Activated naive CD8-positive, alpha-beta T cell treated with anti-CD3 and anti-CD28 coated beads for 36 hours (primary cell): ENCODE measurements at regions not wholly inside any gene's neighbourhood (a gene's known extent, or its start where the extent isn't known, plus 50 kb on each side); places are given as distances from the start of the nearest gene placed in this dataset.
"Not testable (repeated sequence)": the region's sequence is repeated elsewhere in the genome, so short reads cannot be mapped to it uniquely, and the experiment has no call there.

Experiments used
- DNase-seq: peaks from one replicate; pipeline ENCODE4 v3.0.0; 2021
- H3K27ac Mint-ChIP-seq: one replicate; pipeline ENCODE4 v1.8.0; 2022; ENCODE audit warnings: mild to moderate bottlenecking, moderate library complexity, mixed read lengths
- H3K27me3 Mint-ChIP-seq: one replicate; pipeline ENCODE4 v1.8.0; 2022; ENCODE audit warnings: mild to moderate bottlenecking, mixed read lengths
- H3K36me3 Mint-ChIP-seq: one replicate; pipeline ENCODE4 v1.8.0; 2021; ENCODE audit warnings: mild to moderate bottlenecking, mixed read lengths
- H3K4me1 Mint-ChIP-seq: one replicate; pipeline ENCODE4 v1.8.0; 2021; ENCODE audit warnings: mixed read lengths
- H3K4me3 Mint-ChIP-seq: one replicate; pipeline ENCODE4 v1.8.0; 2022; ENCODE audit warnings: mild to moderate bottlenecking, moderate library complexity, mixed read lengths
- H3K9me3 Mint-ChIP-seq: one replicate; pipeline ENCODE4 v1.8.0; 2022; ENCODE audit warnings: mixed read lengths

DNA sequence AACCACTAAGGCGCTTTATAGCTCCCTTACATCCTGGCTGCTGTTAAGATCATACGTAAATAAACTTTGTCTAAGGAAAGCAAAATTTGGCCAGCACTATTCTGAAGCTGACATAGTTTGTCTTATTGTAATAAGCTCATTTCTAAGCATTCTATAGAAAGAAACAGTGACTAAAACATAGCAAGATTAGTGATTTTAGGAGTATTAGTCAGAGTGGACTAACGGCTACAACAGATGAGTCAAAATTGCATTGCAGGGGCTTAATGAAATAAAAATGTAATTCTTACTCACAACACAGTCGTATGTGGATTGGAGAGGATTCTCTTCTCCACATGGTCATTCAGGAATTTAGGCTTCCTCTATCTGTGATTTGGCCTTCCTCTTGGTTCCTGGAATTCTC is 347.6 kb downstream of the GADD45G start:
- Mint-ChIP-seq H3K36me3 (no peaks in the 10 kb centered on the region), H3K4me1 (no peaks in the 10 kb centered on the region), H3K9me3 (no peaks in the 10 kb centered on the region), H3K27ac (no peak overlapping the region), H3K4me3 (no peak overlapping the region), H3K27me3 (no peaks in the 10 kb centered on the region)
- no peak for DNase-seq

DNA sequence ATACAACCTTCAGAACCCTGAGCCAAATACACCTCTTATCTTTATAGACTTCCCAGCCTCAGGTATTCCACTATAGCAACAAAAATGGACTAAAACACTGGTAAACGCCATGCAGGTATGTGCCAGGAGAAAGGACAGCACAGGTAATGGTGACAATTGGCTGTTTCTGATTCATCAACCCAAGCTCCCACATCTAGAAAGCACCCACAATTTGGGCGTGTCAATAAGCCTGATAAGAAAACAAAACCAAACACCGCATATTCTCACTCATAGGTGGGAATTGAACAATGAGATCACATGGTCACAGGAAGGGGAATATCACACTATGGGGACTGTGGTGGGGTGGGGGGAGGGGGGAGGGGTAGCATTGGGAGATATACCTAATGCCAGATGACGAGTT is 348.5 kb downstream of the GADD45G start:
- not testable (repeated sequence) for H3K27me3 Mint-ChIP-seq, H3K27ac Mint-ChIP-seq, H3K9me3 Mint-ChIP-seq, H3K4me1 Mint-ChIP-seq, H3K4me3 Mint-ChIP-seq, H3K36me3 Mint-ChIP-seq, DNase-seq

DNA sequence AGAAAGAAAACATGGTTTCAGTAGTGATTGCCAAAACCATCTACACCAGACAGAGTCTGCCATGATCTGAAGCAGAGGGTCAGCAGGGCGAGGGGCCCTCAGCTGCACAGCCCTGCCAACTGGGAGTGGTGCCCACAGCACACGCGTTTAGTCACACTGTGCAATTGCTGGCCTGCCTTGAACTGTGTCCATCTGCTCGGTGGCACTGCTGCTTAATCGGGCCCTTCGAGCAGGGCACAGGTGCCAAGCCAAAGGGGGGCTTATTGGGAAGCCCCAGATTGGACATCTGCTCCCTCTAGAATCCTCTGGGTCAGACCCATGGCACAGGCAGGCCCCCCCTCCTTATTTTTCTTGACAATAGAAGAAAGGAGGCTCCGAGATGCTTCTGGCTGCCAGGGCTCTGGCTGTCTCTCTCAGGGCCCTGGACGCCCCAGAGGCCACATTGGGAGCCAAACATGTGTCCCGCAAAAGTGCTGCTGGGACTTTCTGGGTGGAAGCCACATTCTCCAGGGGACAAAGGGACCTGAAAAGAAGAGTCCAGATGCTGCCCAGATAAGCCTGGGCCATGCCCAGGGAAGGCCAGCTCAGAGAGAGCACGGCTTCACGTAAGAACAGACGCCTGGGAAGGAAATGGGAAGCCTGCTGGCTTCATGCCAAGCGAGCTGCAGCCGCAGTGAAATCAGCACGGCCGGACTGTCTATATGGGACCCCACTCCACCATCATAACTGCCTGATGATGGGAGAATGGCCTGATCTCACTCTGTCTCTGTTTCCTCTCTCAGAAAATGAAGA is 349.2 kb downstream of the GADD45G start:
- H3K4me3 Mint-ChIP-seq: no peak overlapping the region
- no peaks in the 10 kb centered on the region for H3K27me3 Mint-ChIP-seq
- no peak overlapping the region for H3K27ac Mint-ChIP-seq

DNA sequence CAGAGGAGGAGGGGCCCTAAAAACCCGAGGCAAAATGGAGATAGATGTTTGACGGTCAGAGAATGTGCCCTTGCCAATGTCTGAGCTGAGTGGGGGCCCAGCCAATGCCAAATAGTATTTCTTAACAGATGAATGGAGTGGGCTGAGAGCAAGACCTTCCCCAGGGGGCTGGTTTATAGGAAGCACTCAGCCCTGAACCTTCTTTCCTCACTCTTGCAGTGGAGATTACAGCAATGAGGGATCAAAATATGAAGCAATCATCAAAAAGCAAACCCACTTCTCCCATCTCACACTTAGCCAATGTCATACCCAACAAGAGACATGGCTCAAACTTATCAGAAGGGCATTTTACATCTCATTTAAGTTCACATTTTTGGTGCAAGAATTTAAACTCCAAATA is 350.3 kb downstream of the GADD45G start:
- H3K27me3 Mint-ChIP-seq: no peaks in the 10 kb centered on the region
- no peak for DNase-seq
- H3K4me1 Mint-ChIP-seq: no peaks in the 10 kb centered on the region
- H3K4me3 Mint-ChIP-seq: no peak overlapping the region
- H3K27ac Mint-ChIP-seq: no peak overlapping the region
- H3K36me3 Mint-ChIP-seq: no peaks in the 10 kb centered on the region
- H3K9me3 Mint-ChIP-seq: no peaks in the 10 kb centered on the region

More for the DNA sequence above, 349.2 kb downstream of the GADD45G start:
- no peak for DNase-seq
- Mint-ChIP-seq H3K36me3 (no peaks in the 10 kb centered on the region), H3K4me1 (no peaks in the 10 kb centered on the region), H3K9me3 (no peaks in the 10 kb centered on the region)

DNA sequence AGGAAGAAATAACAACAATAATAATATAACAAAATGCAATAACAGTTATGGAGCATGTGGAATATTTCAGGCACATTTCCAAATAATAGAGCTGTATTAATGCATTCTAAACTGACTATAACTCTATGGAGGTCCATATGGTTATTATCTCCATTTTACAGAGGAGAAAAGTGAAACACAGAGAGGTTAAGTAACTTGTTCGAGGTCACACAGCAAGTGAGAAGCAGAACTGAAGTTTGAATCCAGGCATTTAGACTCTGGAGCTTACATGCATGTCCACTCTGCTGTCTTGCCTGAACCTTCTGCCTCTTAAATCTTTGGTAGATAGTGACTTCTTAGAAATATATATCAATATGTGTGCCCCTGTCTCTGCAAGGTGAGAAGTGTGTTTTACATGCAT is 350.8 kb downstream of the GADD45G start:
- no peak for DNase-seq
- Mint-ChIP-seq H3K4me3 (no peak overlapping the region), H3K4me1 (no peaks in the 10 kb centered on the region), H3K36me3 (no peaks in the 10 kb centered on the region), H3K27ac (no peak overlapping the region), H3K9me3 (no peaks in the 10 kb centered on the region), H3K27me3 (no peaks in the 10 kb centered on the region)

DNA sequence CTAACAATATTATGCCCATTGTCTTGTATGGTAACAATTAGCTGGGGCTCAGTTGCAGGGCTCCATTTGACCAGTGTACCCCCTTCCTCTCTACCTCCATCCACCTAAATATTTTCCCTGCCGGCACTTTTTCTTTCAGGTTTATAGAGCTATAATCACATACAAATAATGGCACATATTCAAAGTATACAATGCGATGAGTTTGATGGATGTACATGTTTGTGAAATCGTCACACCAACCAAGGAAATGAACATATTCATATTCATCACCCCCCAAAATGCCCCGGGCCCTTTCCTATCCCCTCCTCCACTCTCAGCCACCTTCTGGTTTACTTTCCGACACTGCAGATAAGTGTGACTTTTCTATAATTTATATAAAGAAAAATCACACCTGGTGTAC is 351.5 kb downstream of the GADD45G start:
- H3K4me1 Mint-ChIP-seq: peaks cover 1% of the 10 kb centered on the region
- H3K27me3 Mint-ChIP-seq: no peaks in the 10 kb centered on the region
- H3K36me3 Mint-ChIP-seq: no peaks in the 10 kb centered on the region
- no peak for DNase-seq
- H3K9me3 Mint-ChIP-seq: no peaks in the 10 kb centered on the region
- no peak overlapping the region for H3K27ac Mint-ChIP-seq
- no peak overlapping the region for H3K4me3 Mint-ChIP-seq

DNA sequence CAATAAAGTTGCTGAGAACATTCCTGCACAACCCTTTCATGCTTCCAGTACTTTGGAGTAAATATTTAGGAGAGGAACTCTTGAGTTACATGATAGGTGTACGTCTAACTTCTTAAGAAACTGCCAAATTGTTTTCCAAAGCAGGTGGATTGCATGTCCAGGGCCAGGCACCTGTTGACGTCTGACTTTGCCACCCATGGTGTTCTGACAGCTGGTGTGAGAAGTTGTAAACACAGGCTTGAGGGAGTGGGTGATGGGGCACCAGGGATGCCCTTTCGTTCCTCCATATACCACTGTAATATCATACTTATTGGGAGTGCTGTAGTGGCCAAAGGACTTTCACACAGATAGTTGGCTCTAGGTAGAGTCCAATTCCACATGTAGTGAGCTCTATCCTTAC is 352.1 kb downstream of the GADD45G start:
- H3K36me3 Mint-ChIP-seq: no peaks in the 10 kb centered on the region
- no peaks in the 10 kb centered on the region for H3K9me3 Mint-ChIP-seq
- H3K27me3 Mint-ChIP-seq: no peaks in the 10 kb centered on the region
- H3K4me1 Mint-ChIP-seq: peaks cover 7% of the 10 kb centered on the region
- no peak overlapping the region for H3K27ac Mint-ChIP-seq
- no peak for DNase-seq
- H3K4me3 Mint-ChIP-seq: no peak overlapping the region

DNA sequence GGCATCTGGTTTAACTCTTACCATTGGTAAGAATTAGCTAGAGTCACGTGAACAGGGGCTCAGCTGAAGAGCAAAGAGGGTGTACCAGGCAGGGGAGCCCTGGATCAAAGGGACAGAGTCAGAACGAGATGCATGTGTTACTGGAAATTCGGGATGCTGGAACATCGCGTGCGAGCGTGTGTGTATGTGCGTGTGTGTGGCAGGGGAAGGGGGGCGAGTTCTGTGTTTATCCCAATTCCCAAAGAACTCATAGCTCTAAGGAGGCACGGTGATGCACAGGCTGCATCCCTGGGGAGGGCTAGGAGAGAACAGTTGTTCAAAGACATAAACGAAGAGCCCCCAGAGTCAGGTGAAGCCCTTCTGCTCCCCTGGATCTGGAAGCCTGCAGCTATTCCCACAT is 353.3 kb downstream of the GADD45G start:
- Mint-ChIP-seq H3K4me3 (no peak overlapping the region), H3K27me3 (no peaks in the 10 kb centered on the region), H3K9me3 (no peaks in the 10 kb centered on the region), H3K27ac (no peak overlapping the region), H3K36me3 (no peaks in the 10 kb centered on the region), H3K4me1 (peaks cover 11% of the 10 kb centered on the region)
- DNase-seq: no peak

DNA sequence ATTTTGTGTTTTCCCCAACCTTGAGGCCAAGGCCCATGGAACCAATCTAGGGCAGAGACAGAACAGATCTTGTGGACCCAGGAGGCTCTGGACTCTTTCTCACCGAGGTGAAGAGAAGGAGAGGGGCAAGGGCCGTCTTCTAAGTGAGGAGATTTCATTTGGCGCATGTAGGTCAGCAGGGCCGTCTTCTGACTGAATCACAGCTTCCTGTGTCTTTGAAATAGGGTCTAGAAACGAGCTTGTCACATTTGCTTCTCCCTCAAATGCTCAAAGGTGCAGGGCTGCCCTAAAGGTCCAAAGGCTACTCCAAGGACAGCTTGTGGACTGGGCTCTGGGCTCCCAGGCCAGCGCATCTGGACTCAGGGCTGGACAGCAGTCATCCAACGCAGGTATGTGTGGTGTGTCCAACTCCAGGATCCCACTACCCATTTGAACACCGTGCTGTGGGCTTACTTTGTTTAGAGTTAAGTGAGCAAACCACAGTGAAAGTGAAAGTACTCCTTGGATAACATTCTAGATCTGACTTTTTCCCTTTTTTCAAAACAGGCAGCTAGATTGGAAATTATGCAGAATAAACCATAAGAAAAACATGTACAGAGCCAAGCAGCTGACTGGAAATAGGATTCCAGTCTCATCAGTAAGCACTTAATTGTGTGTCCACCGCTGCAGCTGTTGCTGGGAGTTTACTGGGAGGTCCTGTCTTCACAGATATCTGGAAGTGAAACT is 357.0 kb downstream of the GADD45G start:
- Mint-ChIP-seq H3K4me3 (peak overlapping the region; percentile 23), H3K27me3 (no peaks in the 10 kb centered on the region), H3K9me3 (no peaks in the 10 kb centered on the region), H3K27ac (peak overlapping the region; percentile 47), H3K4me1 (peaks cover 11% of the 10 kb centered on the region), H3K36me3 (no peaks in the 10 kb centered on the region)
- DNase-seq: peak; percentile 8

DNA sequence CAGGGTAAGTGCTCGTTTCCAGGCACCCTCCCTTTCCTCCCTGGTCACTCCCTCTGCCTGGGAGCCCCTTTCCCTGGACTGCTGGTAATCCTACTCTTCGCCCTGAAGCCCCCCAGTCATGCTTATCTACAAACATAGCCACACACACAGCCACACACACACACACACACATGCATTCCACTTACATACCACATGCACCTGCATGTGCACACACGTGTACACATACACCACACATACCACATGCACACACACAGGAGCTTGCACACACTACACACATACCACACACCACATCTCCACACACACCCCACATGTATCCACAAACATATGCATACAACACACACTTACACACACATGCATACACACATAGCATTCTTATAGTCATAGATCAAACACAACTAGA is 358.5 kb downstream of the GADD45G start:
- no peaks in the 10 kb centered on the region for H3K9me3 Mint-ChIP-seq
- no peak overlapping the region for H3K27ac Mint-ChIP-seq
- H3K27me3 Mint-ChIP-seq: no peaks in the 10 kb centered on the region
- no peaks in the 10 kb centered on the region for H3K36me3 Mint-ChIP-seq
- no peak overlapping the region for H3K4me3 Mint-ChIP-seq
- H3K4me1 Mint-ChIP-seq: peaks cover 14% of the 10 kb centered on the region
- no peak for DNase-seq

DNA sequence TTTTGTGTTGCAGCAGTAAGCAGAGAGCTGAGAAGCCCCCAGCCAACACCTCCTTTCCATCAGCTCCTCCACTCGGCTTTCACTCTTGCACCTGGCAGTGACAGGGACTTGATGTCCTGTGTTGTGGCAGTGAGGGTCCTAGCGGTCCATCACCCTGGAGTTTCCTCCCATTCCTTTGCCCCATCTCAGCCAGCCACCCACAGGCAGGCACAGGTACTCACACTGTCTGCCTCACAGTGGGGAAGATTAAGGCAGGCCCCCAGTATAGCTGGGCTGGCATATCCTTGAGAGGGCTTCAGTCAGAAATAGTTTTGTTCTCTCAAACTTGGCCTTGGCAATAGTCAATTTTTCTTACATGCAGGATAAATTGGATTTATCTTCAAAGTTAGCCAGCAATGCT is 362.7 kb downstream of the GADD45G start:
- no peak overlapping the region for H3K27ac Mint-ChIP-seq
- H3K4me1 Mint-ChIP-seq: peaks cover 10% of the 10 kb centered on the region
- no peak overlapping the region for H3K4me3 Mint-ChIP-seq
- H3K9me3 Mint-ChIP-seq: no peaks in the 10 kb centered on the region
- DNase-seq: no peak
- H3K36me3 Mint-ChIP-seq: no peaks in the 10 kb centered on the region
- H3K27me3 Mint-ChIP-seq: peaks cover 6% of the 10 kb centered on the region

DNA sequence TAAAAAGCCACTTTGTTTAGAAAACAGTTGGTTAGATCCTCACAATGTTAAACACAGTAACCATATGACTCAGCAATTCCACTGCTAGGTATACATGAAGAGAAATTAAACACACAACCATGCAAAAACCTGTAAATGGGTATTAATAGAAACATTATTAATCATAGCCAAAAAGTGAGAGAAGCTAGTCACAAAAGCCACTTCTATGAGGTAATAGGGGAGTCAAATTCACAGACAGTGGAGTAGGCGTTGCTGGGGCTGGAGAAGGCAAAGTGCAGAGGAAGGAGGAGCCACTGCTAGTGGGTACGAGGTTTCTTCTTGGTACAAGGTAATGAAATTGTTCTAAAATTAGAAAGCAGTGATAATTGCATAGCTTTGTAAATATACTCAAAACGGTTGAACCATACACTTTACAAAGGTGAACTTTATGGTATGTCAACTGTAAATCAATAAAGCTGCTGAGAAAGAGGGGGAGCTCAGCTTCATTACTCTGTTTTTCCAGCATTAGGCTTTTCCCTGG is 364.4 kb downstream of the GADD45G start:
- Mint-ChIP-seq H3K36me3 (no peaks in the 10 kb centered on the region), H3K4me1 (peaks cover 14% of the 10 kb centered on the region), H3K27ac (no peak overlapping the region), H3K27me3 (peaks cover 6% of the 10 kb centered on the region), H3K9me3 (no peaks in the 10 kb centered on the region), H3K4me3 (no peak overlapping the region)
- DNase-seq: peak; percentile 25

DNA sequence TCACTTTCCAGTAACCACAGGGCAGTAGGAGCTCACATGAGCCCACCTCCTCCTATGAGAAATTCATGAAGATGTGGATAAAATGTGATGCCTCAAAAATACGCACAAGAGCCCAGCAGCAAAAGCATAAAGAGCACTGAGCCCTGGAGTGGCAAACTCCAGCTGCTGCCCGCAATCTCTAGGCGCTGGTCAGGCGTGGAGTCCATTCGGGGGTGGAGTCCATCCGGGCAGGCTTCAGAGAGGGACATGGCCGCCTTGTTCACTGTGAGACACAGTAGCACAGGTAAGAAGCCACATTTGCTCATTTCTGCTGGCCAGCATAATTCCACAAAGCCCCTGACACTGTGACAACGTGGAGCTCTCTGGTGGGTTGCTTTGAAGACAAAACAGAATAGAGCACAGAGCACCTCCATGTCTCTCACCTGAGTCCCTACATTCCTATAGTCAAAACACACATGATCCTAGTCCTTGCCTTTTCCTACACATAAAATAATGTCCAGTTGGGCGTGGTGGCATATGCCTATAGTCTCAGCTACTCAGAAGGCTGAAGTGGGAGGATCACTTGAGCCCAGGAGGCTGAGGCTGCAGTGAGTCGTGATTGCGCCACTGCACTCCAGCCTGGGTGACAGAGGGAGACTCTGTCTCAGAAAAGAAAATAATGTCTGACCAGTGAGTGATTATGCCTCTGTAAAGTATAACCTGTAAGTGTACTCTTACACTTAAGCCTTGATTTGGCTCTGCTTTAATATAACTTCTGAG is 365.2 kb downstream of the GADD45G start:
- Mint-ChIP-seq H3K9me3 (no peaks in the 10 kb centered on the region), H3K27me3 (peaks cover 6% of the 10 kb centered on the region), H3K27ac (peak overlapping the region; percentile 20), H3K36me3 (no peaks in the 10 kb centered on the region), H3K4me3 (no peak overlapping the region), H3K4me1 (peaks cover 14% of the 10 kb centered on the region)
- DNase-seq: no peak

DNA sequence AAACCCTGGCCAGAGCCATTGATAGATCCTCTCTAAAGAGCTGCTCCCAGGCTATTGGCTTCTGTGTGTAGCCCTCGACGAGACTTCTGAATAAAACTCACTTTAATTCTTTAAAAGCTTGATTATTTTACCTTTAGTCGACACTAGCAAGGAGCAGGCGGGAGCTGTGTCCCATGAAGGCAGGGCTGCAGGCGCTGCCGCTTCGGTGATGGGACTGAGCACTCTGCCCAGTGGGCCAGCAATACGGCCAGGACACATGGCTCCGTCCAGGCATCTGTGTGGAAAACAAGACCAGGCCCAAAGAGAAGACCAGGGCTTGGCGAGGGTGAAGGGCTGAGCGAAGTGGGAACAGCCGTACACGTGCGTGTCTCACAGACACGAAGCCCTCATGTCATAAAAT is 365.9 kb downstream of the GADD45G start:
- Mint-ChIP-seq H3K4me3 (no peak overlapping the region), H3K9me3 (no peaks in the 10 kb centered on the region), H3K27ac (no peak overlapping the region), H3K4me1 (peaks cover 14% of the 10 kb centered on the region), H3K36me3 (no peaks in the 10 kb centered on the region), H3K27me3 (peaks cover 6% of the 10 kb centered on the region)
- DNase-seq: no peak

DNA sequence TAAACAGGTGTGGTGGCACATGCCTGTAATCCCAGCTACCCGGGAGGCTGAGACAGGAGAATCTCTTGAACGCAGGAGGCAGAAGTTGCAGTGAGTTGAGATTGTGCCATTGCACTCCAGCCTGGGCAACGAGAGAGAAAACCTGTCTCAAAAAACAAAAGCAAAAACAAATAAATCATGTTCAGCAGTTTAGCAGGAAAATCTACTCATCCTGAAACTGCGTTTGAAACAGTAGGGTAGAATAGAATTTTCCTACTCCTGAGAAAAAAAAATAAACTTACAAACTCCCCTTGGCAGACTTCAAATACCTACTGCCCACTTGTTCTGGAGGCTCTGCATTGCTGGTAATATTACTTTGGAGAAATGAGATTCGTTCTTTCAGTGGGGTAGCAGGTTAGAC is 367.7 kb downstream of the GADD45G start:
- Mint-ChIP-seq H3K27ac (no peak overlapping the region), H3K36me3 (no peaks in the 10 kb centered on the region)

More for the DNA sequence above, 367.7 kb downstream of the GADD45G start:
- Mint-ChIP-seq H3K4me3 (no peak overlapping the region), H3K27me3 (peaks cover 6% of the 10 kb centered on the region), H3K4me1 (peaks cover 14% of the 10 kb centered on the region), H3K9me3 (no peaks in the 10 kb centered on the region)
- no peak for DNase-seq
